HG02623 (cell line): ENCODE measurements at regions not wholly inside any gene's neighbourhood (a gene's known extent, or its start where the extent isn't known, plus 50 kb on each side); places are given as distances from the start of the nearest gene placed in this dataset.

Experiments used
- ATAC-seq: cut with Tn5 transposase; IDR thresholded peaks from one replicate; pipeline ENCODE4 v1.9.1; 2021; ENCODE audit warnings: moderate library complexity; ENCODE audit not compliant: unreplicated experiment

DNA sequence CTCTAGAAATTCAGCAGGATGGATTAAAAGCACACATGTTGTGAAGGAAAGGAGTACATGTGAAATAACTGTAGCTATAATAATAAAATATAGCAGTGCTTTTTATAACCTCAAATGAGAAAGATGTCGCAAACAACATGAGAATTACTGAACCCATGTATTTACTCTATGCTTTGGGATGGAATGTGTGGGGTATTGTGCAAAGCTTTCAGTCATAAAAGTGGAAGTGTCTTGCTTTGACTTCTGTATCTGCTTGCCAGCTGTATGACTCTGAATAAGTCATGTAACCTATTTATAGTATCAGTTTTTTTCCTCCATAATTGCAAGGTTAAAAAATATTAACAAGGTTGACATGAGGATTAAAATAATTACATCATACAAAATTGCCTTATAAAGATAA, 519.3 kb upstream of the CADM2 start:
- ATAC-seq, result no peak

DNA sequence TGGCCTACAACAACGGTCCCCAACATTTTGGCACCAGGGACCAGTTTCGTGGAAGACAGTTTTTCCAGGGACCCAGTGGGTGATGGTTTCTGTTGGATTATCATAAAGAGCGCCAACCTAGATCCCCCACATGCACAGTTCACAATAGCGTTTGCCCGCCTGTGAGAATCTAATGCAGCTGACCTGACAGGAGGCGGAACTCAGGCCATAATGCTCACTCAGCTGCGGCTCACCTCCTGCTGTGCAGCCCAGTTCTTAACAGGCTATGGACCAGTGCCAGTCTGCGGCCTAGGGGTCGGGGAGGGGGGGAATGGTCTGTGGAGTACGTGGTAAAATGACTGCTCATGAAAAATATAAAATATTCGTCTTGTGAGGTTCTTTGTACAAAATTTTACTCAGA, 518.5 kb upstream of the CADM2 start:
- no peak for ATAC-seq

DNA sequence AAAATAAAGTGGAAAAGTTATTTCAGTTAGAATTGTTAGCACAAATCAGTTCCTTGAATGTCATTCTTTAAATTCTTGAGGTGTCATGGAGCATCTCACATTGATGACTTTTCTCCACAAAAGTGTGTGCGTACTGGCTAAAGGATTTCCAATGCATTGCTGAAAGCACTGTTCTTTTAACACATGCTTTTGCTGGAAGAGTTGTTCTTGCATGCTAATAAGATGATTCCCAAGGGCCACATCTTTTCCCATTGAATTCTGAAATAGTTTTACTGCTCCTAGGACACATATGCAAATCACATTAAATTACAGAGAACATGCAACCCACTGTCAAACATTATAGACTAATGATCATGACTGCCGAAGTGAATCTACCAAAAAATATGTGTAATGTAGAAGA, 516.3 kb upstream of the CADM2 start:
- no peak for ATAC-seq

DNA sequence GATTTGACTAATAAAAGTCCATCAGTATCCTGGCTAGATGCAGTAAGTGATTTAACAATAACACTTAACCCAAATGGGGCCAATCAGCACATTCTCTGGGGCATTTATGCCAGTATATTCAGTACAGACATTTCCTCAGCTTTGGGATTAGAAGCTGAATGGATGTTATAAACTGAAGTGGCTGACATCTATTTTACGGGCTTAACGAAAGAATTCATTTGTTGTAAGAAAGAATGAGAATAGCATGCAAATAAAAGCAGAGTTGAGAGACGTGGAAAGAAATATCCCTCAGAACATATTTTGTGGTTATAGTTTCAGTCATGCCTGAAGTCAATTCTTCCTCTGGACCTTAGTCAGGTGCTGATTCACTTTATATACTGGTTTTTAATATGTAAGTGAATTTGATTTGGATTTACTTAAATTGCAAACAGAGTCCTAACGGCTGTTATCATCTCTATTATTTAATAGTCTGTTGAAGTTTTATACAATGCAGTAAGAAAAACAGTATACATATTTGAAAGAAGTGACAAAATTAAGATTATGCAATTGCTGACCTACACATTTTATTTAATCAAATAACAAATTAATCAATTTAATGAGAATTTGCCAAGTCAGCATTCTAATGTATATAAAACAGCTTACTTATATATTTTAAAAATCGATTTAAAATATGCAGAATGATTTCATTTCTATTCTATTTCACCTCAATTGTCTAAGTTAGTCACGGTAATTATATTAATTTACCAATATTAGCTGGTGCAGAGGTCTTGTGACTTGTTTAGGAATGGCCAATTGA, 513.9 kb upstream of the CADM2 start:
- no peak for ATAC-seq

DNA sequence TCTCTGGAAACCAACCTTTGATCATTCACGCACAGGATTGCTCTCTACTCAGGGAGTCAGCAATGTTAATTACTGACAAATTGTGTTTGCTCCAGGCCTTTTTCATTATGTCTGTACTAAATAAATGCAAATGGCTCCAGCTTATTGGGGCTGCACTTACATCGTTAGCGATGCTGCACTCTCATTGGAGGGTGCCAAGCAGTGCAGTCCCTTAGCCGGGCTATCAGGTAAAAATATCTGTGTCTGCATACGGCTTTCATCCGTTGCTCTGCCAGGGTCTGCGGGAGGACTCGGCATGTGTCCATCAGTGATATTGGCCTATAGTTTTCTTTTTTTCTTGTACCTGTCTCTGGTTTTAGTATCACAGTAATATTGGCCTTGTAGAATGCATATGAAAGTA, 471.5 kb upstream of the CADM2 start:
- no peak for ATAC-seq

DNA sequence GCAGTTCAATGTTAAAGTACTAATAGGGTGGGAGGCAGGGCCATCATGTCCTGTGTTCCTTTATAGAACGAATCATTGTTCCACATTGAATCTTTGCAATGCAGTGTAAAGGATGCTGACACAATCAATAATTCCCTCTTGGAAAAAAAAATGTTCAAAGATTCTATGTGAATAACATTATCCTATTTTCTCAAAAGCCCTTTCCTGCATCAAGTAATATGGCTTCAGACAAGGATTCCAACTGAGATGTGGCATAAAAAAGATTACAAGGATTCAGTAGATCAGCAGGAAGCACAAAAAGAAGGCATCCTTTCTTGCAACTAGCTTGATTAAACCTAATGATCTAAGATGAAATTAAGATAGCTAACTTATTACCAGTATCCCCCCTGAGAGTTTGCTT, 454.0 kb upstream of the CADM2 start:
- no peak for ATAC-seq

DNA sequence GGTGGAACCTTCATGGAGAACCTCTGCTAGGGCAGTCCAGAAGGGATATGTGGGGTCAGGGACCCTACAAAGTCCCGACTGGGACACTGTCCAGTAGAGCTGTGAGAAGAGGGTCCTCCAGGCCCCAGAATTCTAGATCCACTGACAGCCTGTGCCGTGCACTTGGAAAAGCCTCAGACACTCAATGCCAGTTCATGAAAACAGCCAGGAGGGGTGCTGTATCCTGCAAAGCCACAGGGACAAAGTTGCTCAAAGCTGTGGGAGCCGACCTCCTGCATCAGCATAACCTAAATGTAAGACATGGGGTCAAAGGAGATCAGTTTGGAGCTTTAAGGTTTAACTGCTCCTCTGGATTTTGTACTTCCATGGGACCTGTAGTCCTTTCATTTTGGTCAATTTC, 448.8 kb upstream of the CADM2 start:
- ATAC-seq, result no peak

DNA sequence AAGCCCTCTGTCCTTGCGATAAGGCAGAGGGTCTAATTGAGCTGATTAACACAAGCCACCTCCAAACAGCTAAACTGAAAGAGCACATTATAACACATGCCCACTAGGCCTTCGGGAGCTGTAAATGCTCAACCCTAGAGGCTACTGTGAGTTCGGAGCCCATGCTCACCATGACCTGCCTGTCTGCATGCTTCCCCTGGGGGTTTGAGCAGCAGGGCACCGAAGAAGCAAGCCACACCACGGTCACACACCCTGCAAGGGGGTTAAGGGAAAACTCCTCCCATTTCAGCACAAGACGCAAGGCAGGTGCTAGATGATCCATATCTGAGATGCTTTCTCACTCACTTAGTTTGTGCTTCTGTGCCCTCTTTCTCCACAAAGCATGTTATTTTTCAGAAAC, 435.9 kb upstream of the CADM2 start:
- ATAC-seq, result no peak

DNA sequence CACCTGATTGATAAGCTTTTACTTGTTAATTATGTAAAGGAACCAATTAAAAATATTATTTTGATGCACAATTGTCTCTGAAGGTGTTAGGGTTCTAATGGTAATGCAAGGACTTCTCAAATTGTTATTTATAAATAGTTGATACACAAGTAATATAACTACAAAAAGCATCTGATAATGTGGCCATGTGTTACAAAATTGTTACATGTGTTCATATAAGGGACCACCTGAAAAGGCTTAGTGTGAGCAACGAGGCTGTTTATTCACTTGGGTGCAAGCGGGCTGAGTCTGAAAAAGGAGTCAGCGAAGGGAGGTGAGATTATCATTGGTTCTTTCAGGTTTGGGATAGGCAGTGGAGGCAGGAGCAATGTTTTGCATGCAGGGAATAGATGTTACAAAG, 421.9 kb upstream of the CADM2 start:
- ATAC-seq, result no peak

DNA sequence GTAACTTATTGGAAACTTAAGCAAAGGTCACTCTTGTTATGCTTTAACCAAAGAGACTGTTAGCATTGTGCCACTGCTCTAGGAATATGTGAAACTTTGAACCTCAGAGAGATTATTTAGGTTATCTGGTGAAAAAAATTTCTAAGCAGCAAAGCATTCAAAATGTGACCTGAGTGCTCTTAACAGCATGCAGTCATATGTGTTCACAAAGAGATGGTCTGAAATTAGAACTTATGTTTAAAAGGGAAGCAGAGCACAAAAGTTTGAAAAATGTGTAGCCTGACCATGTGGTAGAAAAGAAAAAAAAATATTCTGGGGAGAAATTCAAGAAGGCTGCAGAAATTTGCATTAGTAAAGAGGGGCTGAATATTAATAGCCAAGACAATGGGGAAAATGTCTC, 420.2 kb upstream of the CADM2 start:
- ATAC-seq, result no peak

DNA sequence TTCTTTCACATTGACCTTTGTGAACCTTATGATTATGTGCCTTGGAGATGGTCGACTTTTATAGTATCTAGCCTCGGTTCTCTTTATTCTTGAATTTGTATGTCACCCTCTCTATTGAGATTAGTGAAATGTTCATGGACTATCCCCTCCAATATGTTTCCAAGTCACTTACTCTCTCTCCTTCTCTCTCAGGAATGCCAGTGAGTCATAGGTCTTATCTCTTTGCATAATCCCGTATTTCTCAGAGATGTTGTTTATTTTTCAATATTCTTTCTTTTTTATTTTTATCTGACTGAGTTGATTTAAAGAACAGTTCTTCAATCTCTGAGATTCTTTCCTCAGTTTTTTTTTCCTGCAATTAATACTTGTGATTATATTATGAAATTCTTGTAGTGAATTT, 411.6 kb upstream of the CADM2 start:
- no peak for ATAC-seq

DNA sequence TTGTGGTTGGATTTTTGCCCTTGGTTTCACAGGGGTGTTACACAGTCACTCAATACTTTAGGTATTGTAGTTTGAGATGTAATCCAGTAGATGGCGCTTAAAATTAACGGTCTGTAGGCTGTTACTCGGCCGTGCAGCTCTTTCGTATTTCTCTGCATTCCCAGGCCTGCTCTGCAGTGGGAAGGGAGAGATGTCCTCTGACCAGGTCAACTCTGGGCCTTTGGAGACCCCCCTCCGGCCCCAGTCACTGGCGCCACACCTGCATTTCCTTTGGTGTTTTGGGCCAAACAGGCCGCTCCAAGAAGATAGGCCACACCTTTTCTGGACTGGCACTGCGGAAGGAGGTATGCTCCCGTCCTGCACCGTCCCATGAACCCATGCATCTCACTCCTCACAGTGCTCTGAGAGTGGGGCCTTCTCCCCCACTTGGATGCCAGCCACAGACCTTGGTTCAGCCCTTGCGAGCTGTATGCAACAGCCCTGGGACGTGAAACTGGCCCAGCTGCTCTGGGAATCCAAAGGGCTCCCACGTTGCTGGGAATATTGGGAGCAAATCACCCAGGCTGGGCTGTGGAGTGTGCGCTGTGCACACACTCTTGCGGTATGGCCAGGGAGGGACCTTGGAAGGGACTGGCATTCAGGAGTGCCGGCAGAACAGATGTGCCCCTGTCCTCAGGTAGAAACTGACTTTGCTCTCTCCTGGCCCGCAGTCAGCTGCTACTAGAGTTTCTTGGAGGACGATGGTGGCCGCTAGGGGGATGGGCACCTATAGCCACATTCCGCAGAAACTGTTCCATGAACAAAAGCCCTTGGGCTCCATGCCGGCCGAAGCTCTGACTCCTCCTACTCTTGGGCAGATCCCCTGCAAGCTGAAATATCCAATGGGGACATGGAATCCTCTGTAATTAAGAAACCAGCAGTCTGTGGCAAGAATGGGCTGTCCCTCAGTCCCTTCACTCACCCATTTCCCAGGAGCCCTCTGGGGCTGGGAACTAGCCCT, 410.5 kb upstream of the CADM2 start:
- peak; percentile 87 for ATAC-seq

DNA sequence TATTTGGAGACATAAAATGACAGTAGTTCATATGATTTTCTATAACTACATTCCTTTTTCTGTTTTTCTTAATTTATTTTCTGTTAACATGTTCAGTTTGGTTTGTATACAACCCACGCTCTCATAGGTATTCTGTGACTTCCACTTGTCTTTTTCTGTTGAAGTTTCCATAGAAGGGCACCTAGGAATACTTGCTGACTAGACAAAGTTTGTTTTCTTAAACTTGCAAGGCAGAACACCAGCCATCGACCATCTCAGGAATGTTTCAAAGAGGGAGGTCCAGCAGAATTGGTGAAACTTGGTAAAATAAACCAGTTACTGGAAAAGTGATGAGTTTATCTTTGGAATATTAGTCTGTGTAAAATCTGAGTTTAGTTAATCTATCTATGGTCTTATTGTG, 403.2 kb upstream of the CADM2 start:
- ATAC-seq, result no peak

DNA sequence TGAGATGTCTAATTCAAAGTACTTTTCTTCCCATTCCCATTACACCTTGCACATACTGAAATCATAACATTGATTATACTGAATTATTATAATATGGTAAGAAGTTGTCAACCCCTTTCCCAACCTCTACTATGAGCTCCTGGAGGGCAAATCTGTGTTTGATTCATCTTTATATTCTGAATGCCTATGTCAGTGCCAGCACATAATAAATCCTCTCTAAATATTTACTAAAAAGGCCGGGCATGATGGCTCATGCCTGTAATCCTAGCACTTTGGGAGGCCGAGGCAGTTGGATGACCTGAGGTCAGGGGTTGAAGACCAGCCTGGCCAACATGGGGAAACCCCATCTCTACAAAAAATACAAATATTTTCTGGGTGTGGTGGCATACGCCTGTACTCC, 392.5 kb upstream of the CADM2 start:
- ATAC-seq, result no peak

DNA sequence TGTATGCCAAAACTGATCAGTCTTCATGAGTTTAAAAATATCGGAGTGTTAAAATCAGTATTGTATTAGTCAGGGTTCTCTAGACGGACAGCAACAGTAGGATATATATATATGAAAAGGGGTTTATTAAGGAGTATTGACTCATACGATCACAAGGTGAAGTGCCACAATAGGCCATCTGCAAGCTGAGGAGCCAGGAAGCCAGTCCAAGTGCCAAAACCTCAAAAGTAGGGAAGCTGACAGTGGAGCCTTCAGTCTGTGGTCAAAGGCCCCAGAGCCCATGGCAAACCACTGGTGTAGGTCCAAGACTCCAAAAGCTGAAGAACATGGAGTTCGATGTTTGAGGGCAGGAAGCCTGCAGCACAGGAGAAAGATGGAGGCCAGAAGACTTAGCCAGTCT, 391.0 kb upstream of the CADM2 start:
- ATAC-seq, result no peak

DNA sequence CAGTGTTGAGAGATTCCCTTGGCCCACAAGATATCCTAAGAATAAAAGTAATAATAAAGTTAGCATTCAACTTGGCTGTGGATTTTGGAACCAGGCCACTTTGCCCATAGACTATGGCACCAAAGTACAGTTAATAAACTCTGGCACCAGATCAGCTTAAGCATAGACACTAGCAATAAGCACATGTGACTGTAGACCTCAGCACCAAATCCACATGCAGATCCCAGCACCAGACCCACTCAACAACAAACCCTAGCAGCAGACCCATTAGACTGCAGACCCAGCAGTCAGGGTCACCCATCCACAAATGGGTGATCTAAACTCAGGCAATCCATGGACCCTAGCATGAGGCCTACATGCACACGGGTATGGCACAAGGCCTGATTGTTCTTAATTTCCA, 384.8 kb upstream of the CADM2 start:
- ATAC-seq, result no peak

DNA sequence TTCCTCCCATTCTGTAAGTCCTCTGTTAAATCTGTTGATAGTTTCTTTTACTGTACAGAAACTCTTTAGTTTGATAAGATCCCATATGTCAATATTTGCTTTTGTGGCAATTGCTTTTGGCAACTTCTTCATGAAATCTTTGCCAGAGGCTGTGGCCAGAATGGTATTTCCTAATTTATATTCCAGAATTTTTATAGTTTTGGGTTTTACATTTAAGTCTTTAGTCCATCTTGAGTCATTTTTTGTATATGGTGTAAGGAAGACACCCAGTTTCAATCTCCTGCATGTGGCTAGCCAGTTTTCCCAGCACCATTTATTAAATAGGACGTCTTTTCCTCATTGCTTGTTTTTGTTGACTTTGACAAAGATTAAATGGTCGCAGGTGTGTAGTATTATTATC, 372.4 kb upstream of the CADM2 start:
- ATAC-seq, result no peak

DNA sequence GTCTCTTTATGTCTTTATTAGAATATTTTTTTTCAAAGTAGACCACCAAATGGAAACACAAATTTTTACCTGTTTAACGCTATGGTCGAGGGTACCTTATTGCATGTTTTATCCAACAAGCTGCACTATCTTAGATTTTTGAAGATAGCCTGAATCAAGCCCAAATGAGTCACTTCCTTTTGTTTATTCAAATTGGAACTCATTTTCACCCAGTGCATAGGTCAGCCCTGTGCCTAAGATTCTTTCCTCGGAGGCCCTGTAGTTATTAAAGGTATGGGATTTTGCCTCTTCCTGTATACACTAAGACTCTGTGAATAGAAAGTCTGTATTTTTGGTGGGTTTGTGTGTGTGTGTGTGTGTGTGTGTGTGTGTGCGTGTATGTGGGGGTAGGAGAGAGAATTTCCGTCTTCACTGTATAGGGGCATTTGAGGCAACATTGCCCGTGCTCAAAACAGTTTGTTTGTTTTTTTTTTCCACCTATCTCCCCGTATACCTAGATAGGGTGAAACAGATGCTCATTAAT, 358.0 kb upstream of the CADM2 start:
- ATAC-seq, result no peak

DNA sequence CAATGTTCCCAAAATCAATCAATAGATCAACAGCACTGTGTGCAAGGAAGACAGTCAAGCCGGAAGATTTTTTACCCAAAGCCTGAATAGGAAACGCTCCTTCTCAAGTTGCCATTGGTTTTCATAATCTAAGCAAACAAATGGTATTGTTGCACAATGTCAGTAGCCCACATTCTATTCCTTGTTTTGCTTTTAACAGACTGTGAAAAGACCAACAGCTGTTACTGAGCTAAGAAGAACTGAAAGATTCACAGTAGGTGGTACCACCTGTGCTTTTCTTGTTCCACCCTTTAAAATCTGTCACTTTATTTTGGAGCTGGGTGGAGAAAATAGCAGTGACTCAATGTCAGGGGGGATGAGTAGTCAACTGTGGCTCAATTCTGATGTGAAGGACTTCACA, 357.5 kb upstream of the CADM2 start:
- ATAC-seq, result no peak

DNA sequence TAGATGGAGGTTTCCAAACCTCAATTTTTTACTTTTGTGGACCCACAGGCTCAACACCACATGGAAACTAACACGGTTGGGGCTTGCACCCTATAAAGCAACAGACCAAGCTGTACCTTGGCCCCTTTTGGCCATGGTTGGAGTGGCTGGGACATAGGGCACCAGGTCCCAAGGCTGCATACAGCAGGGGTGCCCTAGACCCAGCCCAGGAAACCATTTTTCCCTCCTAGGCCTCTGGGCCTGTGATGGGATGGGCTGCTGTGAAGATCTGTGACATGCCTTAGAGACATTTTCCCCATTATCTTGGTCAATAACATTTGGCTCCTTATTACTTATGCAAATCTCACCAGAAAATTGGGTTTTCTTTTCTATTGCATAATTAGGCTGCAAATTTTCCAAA, 337.0 kb upstream of the CADM2 start:
- ATAC-seq, result no peak

DNA sequence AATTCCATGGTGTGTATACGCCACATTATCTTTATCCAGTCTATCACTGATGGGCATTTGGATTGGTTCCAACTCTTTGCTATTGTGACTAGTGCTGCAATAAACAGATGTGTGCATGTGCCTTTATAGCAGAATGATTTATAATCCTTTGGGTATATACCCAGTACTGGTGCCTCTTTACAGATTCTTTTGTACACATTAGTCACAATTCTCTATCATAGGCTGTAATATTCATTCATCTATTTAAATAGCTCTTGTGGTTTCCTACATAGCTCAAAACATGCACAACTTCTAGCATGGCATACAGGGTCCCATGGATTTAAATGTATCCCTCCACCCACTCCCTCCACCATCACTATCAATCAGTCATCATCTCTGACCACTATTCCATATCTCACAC, 324.1 kb upstream of the CADM2 start:
- ATAC-seq, result no peak

DNA sequence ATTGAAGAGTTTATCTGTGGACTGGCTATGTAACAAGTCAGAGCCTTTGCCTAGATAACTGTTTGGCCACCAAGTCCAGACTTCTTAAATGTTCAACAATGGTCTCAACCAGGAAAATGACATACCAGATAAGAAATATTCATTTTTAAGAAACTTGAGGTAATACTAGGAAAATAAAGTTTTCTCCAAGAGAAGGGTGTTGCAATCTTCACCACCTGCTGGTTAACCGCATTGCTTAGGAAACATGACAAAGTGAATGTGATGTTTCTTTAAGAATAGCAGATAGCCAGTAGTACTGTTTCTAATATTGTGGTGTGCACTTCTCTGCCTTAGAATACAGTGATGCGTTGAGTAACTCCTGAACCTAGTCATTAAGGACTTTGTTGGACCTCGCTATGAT, 321.5 kb upstream of the CADM2 start:
- no peak for ATAC-seq
